ENCODE measurements at regions not wholly inside any gene's neighbourhood (a gene's known extent, or its start where the extent isn't known, plus 50 kb on each side); places are given as distances from the start of the nearest gene placed in this dataset.
"Not testable (repeated sequence)": the region's sequence is repeated elsewhere in the genome, so short reads cannot be mapped to it uniquely, and the experiment has no call there.

GRCh38 chr6:3922619-3923018 is 73.4 kb downstream of the FAM50B start:
- ATAC-seq; H3K27me3 ChIP-seq (ENCODE audit: control insufficient read depth, insufficient read depth); DNase-seq; H3K9me3 ChIP-seq (ENCODE audit: control insufficient read depth, low read length); H3K27ac ChIP-seq (ENCODE audit: low read length); H3K4me1 ChIP-seq (ENCODE audit: control insufficient read depth, insufficient read depth, low read length); H3K4me3 ChIP-seq (ENCODE audit: low read length); intact Hi-C loops (cut with DNase I): not testable (repeated sequence)
- 98% methylated on average over 7 of the region's 7 CpGs for WGBS

- 35% methylated on average over 23 of the region's 23 CpGs for WGBS
- not testable (repeated sequence) for H3K9me3 ChIP-seq (ENCODE audit: control insufficient read depth, low read length); H3K27me3 ChIP-seq (ENCODE audit: control insufficient read depth, insufficient read depth); H3K4me1 ChIP-seq (ENCODE audit: control insufficient read depth, insufficient read depth, low read length); H3K4me3 ChIP-seq (ENCODE audit: low read length)
- DNase-seq (peak; percentile 77 to 90 (median 84)), ATAC-seq (peak; percentile 86 to 90)
- intact Hi-C loops (cut with DNase I): loop anchor here in 1 of 4 donors (5.0 kb wide), 1 partner anchor 38 kb away; no protein-coding TSS in a partner anchor
- peak overlapping the region; percentile 63 for H3K27ac ChIP-seq (ENCODE audit: low read length)
Measured at GRCh38 chr6:3925223-3926149, 76.3 kb downstream of the FAM50B start.

GRCh38 chr6:3926150-3926482 is 76.9 kb downstream of the FAM50B start:
- DNase-seq (peak; percentile 45 to 71 (median 59)), ATAC-seq (peak; percentile 73 to 79)
- no peaks in the 10 kb centered on the region for H3K27me3 ChIP-seq (ENCODE audit: control insufficient read depth, insufficient read depth)
- no peak overlapping the region for H3K4me3 ChIP-seq (ENCODE audit: low read length)
- peak overlapping the region; percentile 63 for H3K27ac ChIP-seq (ENCODE audit: low read length)
- H3K9me3 ChIP-seq (ENCODE audit: control insufficient read depth, low read length): no peaks in the 10 kb centered on the region
- intact Hi-C loops (cut with DNase I): loop anchor here in 1 of 4 donors (5.0 kb wide), 1 partner anchor 39 kb away; no protein-coding TSS in a partner anchor
- 32% methylated on average over 8 of the region's 8 CpGs for WGBS
- no peaks in the 10 kb centered on the region for H3K4me1 ChIP-seq (ENCODE audit: control insufficient read depth, insufficient read depth, low read length)

GRCh38 chr6:3928111-3928510 is 78.9 kb downstream of the FAM50B start:
- Histone ChIP-seq H3K27ac (ENCODE audit: low read length) (no peak overlapping the region), H3K9me3 (ENCODE audit: control insufficient read depth, low read length) (no peaks in the 10 kb centered on the region), H3K27me3 (ENCODE audit: control insufficient read depth, insufficient read depth) (no peaks in the 10 kb centered on the region), H3K4me1 (ENCODE audit: control insufficient read depth, insufficient read depth, low read length) (no peaks in the 10 kb centered on the region), H3K4me3 (ENCODE audit: low read length) (no peak overlapping the region)
- DNase-seq: no peak
- peak in 1 of 2 donors; percentile 19 for ATAC-seq
- intact Hi-C loops (cut with DNase I): loop anchor here in 1 of 4 donors (5.0 kb wide), 1 partner anchor 41 kb away; no protein-coding TSS in a partner anchor
- 50% methylated on average over 5 of the region's 5 CpGs for WGBS

DNA sequence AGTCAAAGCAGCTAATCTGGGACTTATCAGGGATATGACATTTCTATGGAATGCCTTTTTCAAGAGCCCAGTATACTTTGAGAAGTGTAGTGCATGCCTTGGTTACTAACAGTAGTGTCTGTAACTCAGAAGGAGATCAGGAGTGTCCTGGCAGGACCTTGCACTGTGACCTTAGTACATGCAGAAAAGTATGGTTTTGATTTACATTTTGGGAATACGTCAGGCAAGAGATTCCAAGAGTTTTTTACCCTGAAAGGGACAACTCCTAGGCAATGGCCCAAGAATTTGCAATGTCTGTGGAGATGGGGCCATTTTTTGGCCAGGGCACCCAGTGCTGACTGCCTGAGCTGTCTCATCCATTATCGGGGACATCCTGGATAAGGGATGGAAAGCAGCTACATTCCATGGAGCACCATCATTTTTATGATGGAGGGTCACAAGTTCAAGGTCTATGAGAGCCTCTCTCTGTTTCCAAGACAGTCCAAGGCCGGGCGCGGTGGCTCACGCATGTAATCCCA is 80.2 kb downstream of the FAM50B start:
- intact Hi-C loops (cut with DNase I): loop anchor here in 1 of 4 donors (5.0 kb wide), 1 partner anchor 42 kb away; no protein-coding TSS in a partner anchor
- Histone ChIP-seq H3K27me3 (ENCODE audit: control insufficient read depth, insufficient read depth) (no peaks in the 10 kb centered on the region), H3K4me1 (ENCODE audit: control insufficient read depth, insufficient read depth, low read length) (no peaks in the 10 kb centered on the region), H3K27ac (ENCODE audit: low read length) (no peak overlapping the region), H3K9me3 (ENCODE audit: control insufficient read depth, low read length) (no peaks in the 10 kb centered on the region), H3K4me3 (ENCODE audit: low read length) (no peak overlapping the region)
- peak in 1 of 3 donors; percentile 38 for DNase-seq
- 66% methylated on average over 6 of the region's 6 CpGs for WGBS
- peak in 1 of 2 donors; percentile 45 for ATAC-seq

GRCh38 chr6:3937438-3937837 is 88.3 kb downstream of the FAM50B start:
- no peaks in the 10 kb centered on the region for H3K9me3 ChIP-seq (ENCODE audit: control insufficient read depth, low read length)
- WGBS: 74% methylated on average over 2 of the region's 2 CpGs
- no peaks in the 10 kb centered on the region for H3K27me3 ChIP-seq (ENCODE audit: control insufficient read depth, insufficient read depth)
- intact Hi-C loops (cut with DNase I): loop anchor here in 2 of 4 donors (5.0 to 10.0 kb wide), 2 partner anchors 50 to 93 kb away; partner anchors contain the start of gene FAM50B (in 1 of the 2)
- no peak overlapping the region for H3K27ac ChIP-seq (ENCODE audit: low read length)
- ATAC-seq: no peak
- H3K4me1 ChIP-seq (ENCODE audit: control insufficient read depth, insufficient read depth, low read length): no peaks in the 10 kb centered on the region
- DNase-seq: no peak
- H3K4me3 ChIP-seq (ENCODE audit: low read length): no peak overlapping the region

DNA sequence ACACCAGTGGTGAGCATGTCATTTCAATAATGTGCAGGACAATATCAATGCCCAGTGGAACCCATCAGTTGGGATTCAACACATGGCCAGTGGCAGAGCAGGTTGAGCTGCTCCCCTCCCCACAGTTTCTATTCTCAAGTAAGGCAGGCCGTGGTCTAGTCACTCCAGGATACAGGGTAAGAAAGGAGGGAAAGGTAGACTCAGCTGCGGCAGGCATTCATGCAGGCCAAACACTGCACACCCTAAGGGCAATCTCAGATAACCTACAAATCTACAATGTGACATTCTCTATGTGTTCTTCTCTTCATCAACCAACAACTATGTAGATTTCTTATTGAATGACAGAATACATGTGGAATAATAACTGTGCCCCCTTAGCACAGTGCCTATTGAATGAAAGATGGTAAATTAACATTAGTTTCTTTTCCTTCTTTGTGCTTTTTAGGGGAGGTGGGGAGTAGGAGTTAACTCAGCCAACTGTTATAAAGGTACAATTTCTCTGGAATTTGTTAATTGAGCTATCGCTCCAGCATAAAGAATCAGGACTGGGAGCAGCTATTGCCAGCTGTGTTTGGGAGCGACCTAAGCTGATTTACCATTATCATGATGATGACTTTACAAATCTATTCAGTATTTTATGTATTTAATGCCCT is 89.7 kb downstream of the FAM50B start:
- WGBS: 89% methylated on average over 4 of the region's 4 CpGs

DNA sequence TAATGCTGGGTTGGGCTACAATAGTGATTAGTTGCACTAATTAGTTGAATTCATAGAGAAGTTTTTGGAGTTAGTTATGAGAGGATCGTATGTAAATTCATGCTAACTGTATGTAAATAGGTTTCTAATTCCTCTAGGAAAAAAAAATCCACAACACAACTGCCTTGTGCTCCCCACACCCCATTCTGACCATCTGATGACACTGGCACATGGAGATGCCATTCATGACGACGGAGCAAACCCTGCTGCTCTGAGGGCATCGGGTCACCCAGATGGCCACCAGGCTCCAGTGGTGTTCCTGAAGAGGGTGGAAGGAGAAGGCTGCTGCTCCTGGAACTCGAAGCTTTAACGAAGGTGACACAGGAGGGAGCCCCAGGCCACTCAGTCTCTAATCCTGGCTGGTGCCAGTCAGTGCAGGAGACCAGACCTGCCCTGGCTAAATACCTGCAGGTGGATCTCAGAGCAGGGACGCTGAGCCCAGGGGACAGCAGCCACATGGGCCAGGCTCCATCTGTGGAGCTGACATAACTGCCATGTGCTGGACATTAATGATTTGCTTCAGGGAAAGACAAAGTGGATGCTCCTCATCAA is 90.3 kb downstream of the FAM50B start:
- no peaks in the 10 kb centered on the region for H3K4me1 ChIP-seq (ENCODE audit: control insufficient read depth, insufficient read depth, low read length)
- 86% methylated on average over 7 of the region's 7 CpGs for WGBS
- DNase-seq (no peak), ATAC-seq (no peak)
- H3K27me3 ChIP-seq (ENCODE audit: control insufficient read depth, insufficient read depth): no peaks in the 10 kb centered on the region
- no peak overlapping the region for H3K27ac ChIP-seq (ENCODE audit: low read length)
- no peak overlapping the region for H3K4me3 ChIP-seq (ENCODE audit: low read length)
- intact Hi-C loops (cut with DNase I): loop anchor here in 2 of 4 donors (5.0 to 10.0 kb wide), 2 partner anchors 52 to 95 kb away; partner anchors contain the start of gene FAM50B (in 1 of the 2)
- no peaks in the 10 kb centered on the region for H3K9me3 ChIP-seq (ENCODE audit: control insufficient read depth, low read length)

More for the DNA sequence above, 89.7 kb downstream of the FAM50B start:
- Histone ChIP-seq H3K4me3 (ENCODE audit: low read length) (no peak overlapping the region), H3K4me1 (ENCODE audit: control insufficient read depth, insufficient read depth, low read length) (no peaks in the 10 kb centered on the region), H3K9me3 (ENCODE audit: control insufficient read depth, low read length) (no peaks in the 10 kb centered on the region), H3K27ac (ENCODE audit: low read length) (no peak overlapping the region), H3K27me3 (ENCODE audit: control insufficient read depth, insufficient read depth) (no peaks in the 10 kb centered on the region)
- ATAC-seq (no peak), DNase-seq (no peak)
- intact Hi-C loops (cut with DNase I): loop anchor here in 2 of 4 donors (5.0 to 10.0 kb wide), 2 partner anchors 52 to 94 kb away; partner anchors contain the start of gene FAM50B (in 1 of the 2)

GRCh38 chr6:3939964-3940363 is 90.8 kb downstream of the FAM50B start:
- intact Hi-C loops (cut with DNase I): loop anchor here in 2 of 4 donors (5.0 to 10.0 kb wide), 2 partner anchors 53 to 95 kb away; partner anchors contain the start of gene FAM50B (in 1 of the 2)
- no peaks in the 10 kb centered on the region for H3K9me3 ChIP-seq (ENCODE audit: control insufficient read depth, low read length)
- no peaks in the 10 kb centered on the region for H3K27me3 ChIP-seq (ENCODE audit: control insufficient read depth, insufficient read depth)
- WGBS: 48% methylated on average over 9 of the region's 9 CpGs
- peak; percentile 41 to 56 for ATAC-seq
- no peak overlapping the region for H3K27ac ChIP-seq (ENCODE audit: low read length)
- H3K4me1 ChIP-seq (ENCODE audit: control insufficient read depth, insufficient read depth, low read length): no peaks in the 10 kb centered on the region
- peak in 1 of 3 donors; percentile 17 for DNase-seq
- H3K4me3 ChIP-seq (ENCODE audit: low read length): no peak overlapping the region

DNA sequence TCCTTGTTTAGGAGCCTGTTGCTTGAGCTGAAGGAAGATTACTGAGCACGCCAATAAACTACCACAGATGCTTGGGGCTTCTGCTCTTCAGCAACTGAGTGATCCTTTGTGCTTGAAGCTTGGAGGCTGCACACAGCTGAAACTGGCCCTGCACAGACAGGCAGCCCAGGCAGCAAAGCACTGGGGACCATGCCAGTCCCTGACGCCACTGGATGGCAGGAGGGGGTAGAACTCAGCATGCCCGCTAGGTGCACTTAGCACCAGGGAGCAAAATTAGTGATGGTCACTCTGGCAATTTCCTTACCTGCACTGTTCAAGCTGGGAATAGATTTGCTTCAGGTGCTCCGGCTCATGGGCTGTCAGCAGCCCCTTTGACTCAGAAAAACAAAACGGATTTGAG is 91.5 kb downstream of the FAM50B start:
- Histone ChIP-seq H3K27me3 (ENCODE audit: control insufficient read depth, insufficient read depth) (no peaks in the 10 kb centered on the region), H3K9me3 (ENCODE audit: control insufficient read depth, low read length) (no peaks in the 10 kb centered on the region), H3K4me1 (ENCODE audit: control insufficient read depth, insufficient read depth, low read length) (no peaks in the 10 kb centered on the region), H3K27ac (ENCODE audit: low read length) (no peak overlapping the region), H3K4me3 (ENCODE audit: low read length) (no peak overlapping the region)
- ATAC-seq: no peak
- WGBS: 91% methylated on average over 5 of the region's 5 CpGs
- intact Hi-C loops (cut with DNase I): no loop called here
- no peak for DNase-seq

Data from right cardiac atrium (tissue), 5 donors.